H1 (cell line): ENCODE measurements at regions not wholly inside any gene's neighbourhood (a gene's known extent, or its start where the extent isn't known, plus 50 kb on each side); places are given as distances from the start of the nearest gene placed in this dataset.

Experiments
- CTCF ChIA-PET: fragments of 300-600 bp; sonication (Branson Sonifier 250); formaldehyde crosslinking; loops from one replicate; lab custom pipeline; 2021; ENCODE audit not compliant: partially characterized antibody; lab: Charles Lee
- POLR2A ChIA-PET: fragments of 300-600 bp; sonication (Branson Sonifier 250); formaldehyde crosslinking; loops from one replicate; lab custom pipeline; 2021; ENCODE audit warnings: inconsistent platforms; ENCODE audit not compliant: partially characterized antibody; lab: Charles Lee
- DNase-seq, 2 experiments: peaks; one replicate each; pipeline versions ENCODE4 v3.0.0 to v3.0.0-alpha.2; 2010 to 2022; ENCODE audit warnings: low spot score in 2 of 2, low read depth in 1 of 2, mixed read lengths in 1 of 2
- FAIRE-seq: peaks from 2 replicates; lab custom pipeline; 2011; peaks lifted over from hg19 to GRCh38; lab: Jason Lieb, UNC
- H2AFZ ChIP-seq: 2 replicates; pipeline ENCODE4 v1.8.1; 2012; ENCODE audit warnings: low read length, inconsistent platforms
- H2AK5ac ChIP-seq: 2 replicates; pipeline ENCODE4 v1.6.1; 2013; ENCODE audit warnings: low read depth, low read length
- H2BK120ac ChIP-seq: replicated peaks from 2 replicates; pipeline ENCODE3; 2013; ENCODE audit warnings: low read depth, low read length, inconsistent platforms
- H2BK12ac ChIP-seq: 2 replicates; pipeline ENCODE4 v1.6.1; 2013; ENCODE audit warnings: low read depth, low read length
- H2BK15ac ChIP-seq: 2 replicates; pipeline ENCODE4 v1.6.1; 2013; ENCODE audit warnings: low read length
- H2BK20ac ChIP-seq: 2 replicates; pipeline ENCODE4 v1.6.1; 2013; ENCODE audit warnings: low read length
- H2BK5ac ChIP-seq: 2 replicates; pipeline ENCODE4 v1.6.1; 2013; ENCODE audit warnings: low read depth, low read length
- H3K14ac ChIP-seq: 2 replicates; pipeline ENCODE4 v1.6.1; 2013; ENCODE audit warnings: inconsistent platforms; ENCODE audit not compliant: insufficient read length
- H3K18ac ChIP-seq: 2 replicates; pipeline ENCODE4 v1.6.1; 2013; ENCODE audit warnings: low read length; ENCODE audit errors: extremely low read depth
- H3K23ac ChIP-seq: 2 replicates; pipeline ENCODE4 v1.6.1; 2013; ENCODE audit warnings: inconsistent platforms; ENCODE audit not compliant: insufficient read length
- H3K23me2 ChIP-seq: 2 replicates; pipeline ENCODE4 v1.6.1; 2013; ENCODE audit warnings: low read depth, low read length
- H3K27ac ChIP-seq: 2 replicates; pipeline ENCODE4 v1.6.1; 2011; ENCODE audit warnings: low read depth, low read length, inconsistent platforms
- H3K27me3 ChIP-seq, 4 experiments: replicated peaks in 1 of 4; 1 replicate in 1 of 4; 2 replicates in 3 of 4; pipeline versions ENCODE4 v1.6.1 to v1.8.1; 2011 to 2013; ENCODE audit warnings: low read length in 3 of 4, mild to moderate bottlenecking in 3 of 4, inconsistent platforms in 2 of 4, mixed read lengths in 2 of 4, moderate library complexity in 1 of 4; ENCODE audit not compliant: control insufficient read depth in 3 of 4, insufficient read depth in 3 of 4; ENCODE audit errors: extremely low read depth in 1 of 4
- H3K36me3 ChIP-seq, 4 experiments: 2 replicates each; pipeline versions ENCODE4 v1.6.1 to v1.8.1; 2011 to 2013; ENCODE audit warnings: mild to moderate bottlenecking in 4 of 4, low read length in 3 of 4, moderate library complexity in 2 of 4, control low read depth in 1 of 4, inconsistent platforms in 1 of 4; ENCODE audit not compliant: insufficient read depth in 4 of 4, control insufficient read depth in 2 of 4
- H3K4ac ChIP-seq: replicated peaks from 2 replicates; pipeline ENCODE3; 2013; ENCODE audit warnings: low read length, low read depth, mixed read lengths, inconsistent platforms; ENCODE audit not compliant: insufficient read length
- H3K4me1 ChIP-seq, 4 experiments: replicated peaks in 1 of 4; 1 replicate in 1 of 4; 2 replicates in 3 of 4; pipeline versions ENCODE4 v1.6.1 to v1.8.1; 2011 to 2013; ENCODE audit warnings: low read length in 3 of 4, inconsistent platforms in 2 of 4, mixed read lengths in 1 of 4; ENCODE audit not compliant: insufficient read depth in 4 of 4, control insufficient read depth in 3 of 4
- H3K4me2 ChIP-seq, 2 experiments: 2 replicates each; pipeline versions ENCODE4 v1.6.1 to v1.8.1; 2011 to 2013; ENCODE audit warnings: low read depth in 2 of 2, low read length in 2 of 2, control low read depth in 1 of 2, inconsistent platforms in 1 of 2, mild to moderate bottlenecking in 1 of 2; ENCODE audit not compliant: insufficient read depth in 1 of 2
- H3K4me3 ChIP-seq, 4 experiments: fragments of 200-600, 300-600 bp in 1 of 4; sonication (generic), shearing (Covaris generic), sonication (Bioruptor Twin) in 1 of 4; 2 replicates each; pipeline versions ENCODE4 v1.5.1 to v1.8.1; 2011 to 2016; ENCODE audit warnings: low read length in 4 of 4, low read depth in 3 of 4, control low read depth in 2 of 4, inconsistent platforms in 2 of 4, mild to moderate bottlenecking in 2 of 4, mixed read lengths in 1 of 4, moderate library complexity in 1 of 4; ENCODE audit not compliant: insufficient read depth in 2 of 4; ENCODE audit errors: extremely low read depth in 1 of 4
- H3K56ac ChIP-seq: replicated peaks from 2 replicates; pipeline ENCODE3; 2013; ENCODE audit warnings: low read depth, mild to moderate bottlenecking, mixed read lengths, low read length, inconsistent platforms; ENCODE audit not compliant: insufficient read length
- H3K79me1 ChIP-seq: 2 replicates; pipeline ENCODE4 v1.6.1; 2013; ENCODE audit warnings: low read depth, low read length, control low read depth
- H3K79me2 ChIP-seq, 2 experiments: 2 replicates each; pipeline versions ENCODE4 v1.6.1 to v1.8.1; 2012 to 2013; ENCODE audit warnings: low read length in 2 of 2, mild to moderate bottlenecking in 2 of 2, inconsistent platforms in 1 of 2; ENCODE audit not compliant: insufficient read depth in 2 of 2, control insufficient read depth in 1 of 2
- H3K9ac ChIP-seq, 4 experiments: replicated peaks in 1 of 4; 1 replicate in 1 of 4; 2 replicates in 3 of 4; pipeline versions ENCODE4 v1.6.1 to v1.8.1; 2011 to 2013; ENCODE audit warnings: low read depth in 3 of 4, low read length in 3 of 4, control low read depth in 2 of 4, mild to moderate bottlenecking in 2 of 4, moderate library complexity in 2 of 4, inconsistent platforms in 1 of 4; ENCODE audit errors: extremely low read depth in 1 of 4
- H3K9me3 ChIP-seq, 2 experiments: 2 replicates each; pipeline versions ENCODE4 v1.6.1 to v1.8.1; 2012 to 2013; ENCODE audit warnings: mild to moderate bottlenecking in 2 of 2, moderate library complexity in 2 of 2, control low read depth in 1 of 2, inconsistent platforms in 1 of 2, low read depth in 1 of 2, low read length in 1 of 2, mixed read lengths in 1 of 2; ENCODE audit not compliant: insufficient read depth in 2 of 2
- H4K20me1 ChIP-seq, 2 experiments: replicated peaks in 1 of 2; 2 replicates each; pipeline versions ENCODE3 to v1.8.1; 2011 to 2013; ENCODE audit warnings: inconsistent platforms in 2 of 2, low read length in 2 of 2, mild to moderate bottlenecking in 1 of 2; ENCODE audit not compliant: insufficient read depth in 2 of 2, control insufficient read depth in 1 of 2
- H4K5ac ChIP-seq: 2 replicates; pipeline ENCODE4 v1.6.1; 2013; ENCODE audit warnings: low read length, low read depth, mixed read lengths, inconsistent platforms; ENCODE audit not compliant: insufficient read length
- H4K8ac ChIP-seq: 2 replicates; pipeline ENCODE4 v1.8.0; 2013; ENCODE audit warnings: mild to moderate bottlenecking, moderate library complexity, low read length, inconsistent platforms; ENCODE audit not compliant: insufficient read depth; ENCODE audit errors: extremely low read depth
- H4K91ac ChIP-seq: replicated peaks from 2 replicates; pipeline ENCODE3; 2013; ENCODE audit warnings: low read length, mixed read lengths, inconsistent platforms; ENCODE audit not compliant: insufficient read length
- ATF2 ChIP-seq: IDR thresholded peaks from 2 replicates; pipeline ENCODE4 v1.6.1; 2012; ENCODE audit warnings: low read length, inconsistent platforms
- BRCA1 ChIP-seq: IDR thresholded peaks from 2 replicates; pipeline ENCODE4 v1.6.1; 2012; ENCODE audit warnings: low read depth, low read length, improper control_type of control experiment
- CEBPB ChIP-seq: IDR thresholded peaks from 2 replicates; pipeline ENCODE4 v1.6.1; 2012; ENCODE audit warnings: low read depth, low read length
- EP300 ChIP-seq, 2 experiments: IDR thresholded peaks; 1 replicate in 1 of 2; 2 replicates in 1 of 2; pipeline ENCODE4 v1.6.1; 2011 to 2012; ENCODE audit warnings: low read depth in 2 of 2, low read length in 2 of 2, mild to moderate bottlenecking in 2 of 2, borderline replicate concordance in 1 of 2, inconsistent platforms in 1 of 2, moderate library complexity in 1 of 2
- EZH2 ChIP-seq: fragments of 200-600 bp; sonication (generic); IDR thresholded peaks from 2 replicates; pipeline ENCODE4 v1.7.1; 2012; ENCODE audit warnings: low read depth, mild to moderate bottlenecking, moderate library complexity, low read length, inconsistent platforms; ENCODE audit not compliant: severe bottlenecking
- JUND ChIP-seq: IDR thresholded peaks from 2 replicates; pipeline ENCODE4 v1.6.1; 2011; ENCODE audit warnings: mild to moderate bottlenecking, improper control_type of control experiment, low read length
- MAFK ChIP-seq: IDR thresholded peaks from 2 replicates; pipeline ENCODE4 v1.6.1; 2012; ENCODE audit warnings: low read depth, mild to moderate bottlenecking, improper control_type of control experiment, low read length
- NRF1 ChIP-seq: IDR thresholded peaks from 2 replicates; pipeline ENCODE4 v1.6.1; 2011; ENCODE audit warnings: mild to moderate bottlenecking, low read depth, low read length, improper control_type of control experiment
- POLR2A ChIP-seq, 2 experiments: IDR thresholded peaks; 1 replicate in 1 of 2; 2 replicates in 1 of 2; pipeline ENCODE4 v1.6.1; 2011; ENCODE audit warnings: low read depth in 2 of 2, low read length in 2 of 2, mild to moderate bottlenecking in 2 of 2; ENCODE audit errors: control extremely low read depth in 1 of 2
- RAD21 ChIP-seq, 2 experiments: IDR thresholded peaks in 1 of 2; conservative IDR thresholded peaks in 1 of 2; 2 replicates each; pipeline ENCODE4 v1.6.1; 2011; ENCODE audit warnings: low read depth in 2 of 2, low read length in 2 of 2, improper control_type of control experiment in 1 of 2, inconsistent platforms in 1 of 2, mild to moderate bottlenecking in 1 of 2, moderate library complexity in 1 of 2
- SRF ChIP-seq: IDR thresholded peaks from 2 replicates; pipeline ENCODE4 v1.6.1; 2011; ENCODE audit warnings: mild to moderate bottlenecking, low read depth, low read length, moderate library complexity
- TCF12 ChIP-seq: IDR thresholded peaks from 2 replicates; pipeline ENCODE4 v1.6.1; 2011; ENCODE audit warnings: low read depth, mild to moderate bottlenecking, low read length
- TEAD4 ChIP-seq: IDR thresholded peaks from 2 replicates; pipeline ENCODE4 v1.6.1; 2012; ENCODE audit warnings: low read depth, low read length, inconsistent platforms, mixed read lengths
- YY1 ChIP-seq: IDR thresholded peaks from 2 replicates; pipeline ENCODE4 v1.6.1; 2011; ENCODE audit warnings: low read depth, mild to moderate bottlenecking, low read length
- WGBS, 2 experiments: shearing (Covaris generic) in 1 of 2; methylation state at CpG; one replicate each; pipeline versions ENCODE4 v1.1.6 to v1.1.7; 2013 to 2015; ENCODE audit warnings: low lambda C conversion rate in 2 of 2, mixed read lengths in 2 of 2, inconsistent platforms in 1 of 2, low coverage in 1 of 2, missing lambda C conversion rate in 1 of 2; ENCODE audit not compliant: insufficient replicate concordance in 2 of 2, insufficient coverage in 1 of 2, insufficient read length in 1 of 2; ENCODE audit errors: extremely low coverage in 1 of 2, missing lambda C conversion rate in 1 of 2; 5-methylcytosine and 5-hydroxymethylcytosine counted together

- Histone ChIP-seq H3K14ac (no peak overlapping the region), H3K79me2 (no peaks in the 10 kb centered on the region), H3K4me1 (no peaks in the 10 kb centered on the region), H3K4me2 (no peak overlapping the region), H4K5ac (no peak overlapping the region), H2AK5ac (no peak overlapping the region), H3K27me3 (no peaks in the 10 kb centered on the region), H3K9ac (no peak overlapping the region), H4K20me1 (no peaks in the 10 kb centered on the region), H3K79me1 (no peaks in the 10 kb centered on the region), H2BK20ac (no peak overlapping the region), H3K9me3 (no peaks in the 10 kb centered on the region), H2AFZ (peak overlapping the region; percentile 62; the same call in 1 of the 2 replicates), H4K8ac (no peak overlapping the region), H3K23ac (no peak overlapping the region), H2BK5ac (no peak overlapping the region), H3K36me3 (no peaks in the 10 kb centered on the region), H3K23me2 (no peaks in the 10 kb centered on the region), H3K4me3 (no peak overlapping the region), H2BK15ac (no peak overlapping the region), H2BK12ac (no peak overlapping the region), H3K27ac (no peak overlapping the region), H3K4ac (no peak overlapping the region), H2BK120ac (no peak overlapping the region), H3K56ac (no peak overlapping the region), H4K91ac (no peak overlapping the region), H3K18ac (no peak overlapping the region)
- DNase-seq, result no peak
- ChIA-PET POLR2A (interaction anchor here (0.7 kb wide), 1 partner anchor 142 kb away, joined by 3 read pairs; no protein-coding TSS in a partner anchor), CTCF (interaction anchor here (0.6 to 1.8 kb wide), 31 partner anchors 8 to 1194 kb away, joined by 3 to 20 read pairs (median 4); no protein-coding TSS in a partner anchor)
- WGBS, 2 experiments, result 5% methylated on average over 1 of the region's 1 CpG; no CpG with 5 or more reads in 1 of the 2 experiments
- no peak for FAIRE-seq
- TF ChIP-seq EP300 (IDR thresholded peaks at IDR 0.05; ENCODE audit: borderline replicate concordance in 1 of 2, low read depth in 2 of 2, low read length in 2 of 2) (no peak), POLR2A (IDR thresholded peaks at IDR 0.05; ENCODE audit: control extremely low read depth in 1 of 2, low read depth in 2 of 2, low read length in 2 of 2) (no peak), TCF12 (no peak), SRF (no peak), NRF1 (no peak), ATF2 (no peak), EZH2 (no peak), TEAD4 (peak; percentile 51; the same call in 1 of the 2 replicates), BRCA1 (no peak), YY1 (no peak), CEBPB (peak; percentile 96), MAFK (no peak), JUND (no peak), RAD21 (IDR thresholded peaks at IDR 0.05 in 1 of 2, conservative IDR thresholded peaks at IDR 0.05 in 1 of 2; ENCODE audit: low read depth in 2 of 2, low read length in 2 of 2) (peak; percentile 57 to 63)
Observed at GRCh38 chr2:225889452-225889851, 489.9 kb downstream of the NYAP2 start.
